HCT116 (cell line): ENCODE measurements at regions not wholly inside any gene's neighbourhood (a gene's known extent, or its start where the extent isn't known, plus 50 kb on each side); places are given as distances from the start of the nearest gene placed in this dataset.

Source experiments
- ATF3 ChIP-seq: IDR thresholded peaks from 2 replicates; pipeline ENCODE4 v1.6.1; 2012
- CTCF ChIP-seq, 3 experiments: fragments of 200-600 bp in 1 of 3; sonication (generic) in 1 of 3; IDR thresholded peaks in 2 of 3; conservative IDR thresholded peaks in 1 of 3; 2 replicates each; pipeline ENCODE4 v1.5.1; 2012 to 2017; ENCODE audit warnings: low read depth in 2 of 3, low read length in 2 of 3, antibody characterized with exemption in 1 of 3, borderline replicate concordance in 1 of 3, control low read depth in 1 of 3, mild to moderate bottlenecking in 1 of 3, mixed read lengths in 1 of 3, mixed run types in 1 of 3, moderate library complexity in 1 of 3; ENCODE audit not compliant: insufficient read depth in 1 of 3
- EZH2phosphoT487 ChIP-seq: fragments of 200-600 bp; IDR thresholded peaks from 2 replicates; pipeline ENCODE4 v1.6.1; 2018; ENCODE audit warnings: antibody characterized with exemption, borderline replicate concordance
- JUND ChIP-seq: IDR thresholded peaks from 2 replicates; pipeline ENCODE4 v1.6.1; 2012
- SIN3A ChIP-seq: IDR thresholded peaks from 2 replicates; pipeline ENCODE4 v1.6.1; 2012; ENCODE audit warnings: low read depth
- SP1 ChIP-seq: IDR thresholded peaks from 2 replicates; pipeline ENCODE4 v1.6.1; 2012; ENCODE audit warnings: low read depth
- SRF ChIP-seq: IDR thresholded peaks from 2 replicates; pipeline ENCODE4 v1.6.1; 2012; ENCODE audit warnings: low read depth

- TF ChIP-seq CTCF (IDR thresholded peaks at IDR 0.05 in 2 of 3, conservative IDR thresholded peaks at IDR 0.05 in 1 of 3; ENCODE audit: borderline replicate concordance in 1 of 3, insufficient read depth in 1 of 3, low read depth in 2 of 3, low read length in 2 of 3) (no peak), EZH2phosphoT487 (no peak), SP1 (no peak), ATF3 (no peak), SIN3A (no peak), JUND (no peak), SRF (no peak)
These were observed 265.3 kb downstream of the CYP26B1 start for GRCh38 chr2:71882236-71882946.
